B cell (primary cell): ENCODE measurements at regions not wholly inside any gene's neighbourhood (a gene's known extent, or its start where the extent isn't known, plus 50 kb on each side); places are given as distances from the start of the nearest gene placed in this dataset.

Experiments used
- CTCF ChIP-seq: fragments of 200-600 bp; IDR thresholded peaks from one replicate; pipeline ENCODE4 v1.8.0; 2022; ENCODE audit warnings: antibody characterized with exemption, mild to moderate bottlenecking
- EZH2 ChIP-seq: IDR thresholded peaks from 2 replicates; pipeline ENCODE4 v1.6.1; 2012; ENCODE audit warnings: borderline replicate concordance, low read depth, mild to moderate bottlenecking, moderate library complexity, low read length; ENCODE audit not compliant: insufficient read depth, poor library complexity, severe bottlenecking

GRCh38 chr3:78221300-78221699, 1181.4 kb downstream of the ROBO2 start:
- TF ChIP-seq CTCF: no peak
- no peak for TF ChIP-seq EZH2
